ENCODE measurements at regions not wholly inside any gene's neighbourhood (a gene's known extent, or its start where the extent isn't known, plus 50 kb on each side); places are given as distances from the start of the nearest gene placed in this dataset.

- intact Hi-C loops (cut with DNase I) = no loop called here
- TF ChIP-seq CTCF (IDR thresholded peaks at IDR 0.05) = no peak
- Histone ChIP-seq H3K36me3 (no peaks in the 10 kb centered on the region), H3K27ac (no peak overlapping the region), H3K9me3 (no peaks in the 10 kb centered on the region), H3K27me3 (peaks cover 0 to 49% of the 10 kb centered on the region in 2 donors), H3K4me1 (no peaks in the 10 kb centered on the region), H3K4me3 (no peak overlapping the region)
- DNase-seq (no peak), ATAC-seq (no peak)
Measured at GRCh38 chr10:123563581-123563855, 102.6 kb upstream of the GPR26 start.

GRCh38 chr10:123563994-123564393 is 102.2 kb upstream of the GPR26 start:
- Histone ChIP-seq H3K4me3 (no peak overlapping the region), H3K27me3 (peaks cover 0 to 54% of the 10 kb centered on the region in 2 donors), H3K36me3 (no peaks in the 10 kb centered on the region), H3K9me3 (no peaks in the 10 kb centered on the region), H3K27ac (no peak overlapping the region), H3K4me1 (no peaks in the 10 kb centered on the region)
- ATAC-seq = no peak
- TF ChIP-seq CTCF (IDR thresholded peaks at IDR 0.05) = no peak
- DNase-seq = no peak
- intact Hi-C loops (cut with DNase I) = no loop called here

- H3K4me1 ChIP-seq = no peaks in the 10 kb centered on the region
- H3K27ac ChIP-seq = no peak overlapping the region
- H3K4me3 ChIP-seq = no peak overlapping the region
- peaks cover 0 to 60% of the 10 kb centered on the region in 2 donors for H3K27me3 ChIP-seq
- intact Hi-C loops (cut with DNase I) = no loop called here
- ATAC-seq = no peak
- TF ChIP-seq CTCF (IDR thresholded peaks at IDR 0.05) = no peak
- no peaks in the 10 kb centered on the region for H3K9me3 ChIP-seq
- DNase-seq = no peak
- no peaks in the 10 kb centered on the region for H3K36me3 ChIP-seq
Measured at GRCh38 chr10:123564631-123565030, 101.5 kb upstream of the GPR26 start.

- intact Hi-C loops (cut with DNase I) = no loop called here
- no peak for ATAC-seq
- H3K27me3 ChIP-seq = peaks cover 0 to 60% of the 10 kb centered on the region in 2 donors
Measured at GRCh38 chr10:123565691-123566660, 100.2 kb upstream of the GPR26 start.

More at GRCh38 chr10:123565691-123566660, 100.2 kb upstream of the GPR26 start:
- H3K4me3 ChIP-seq = no peak overlapping the region
- H3K27ac ChIP-seq = no peak overlapping the region
- no peak for TF ChIP-seq CTCF (IDR thresholded peaks at IDR 0.05)
- no peaks in the 10 kb centered on the region for H3K36me3 ChIP-seq
- H3K9me3 ChIP-seq = no peaks in the 10 kb centered on the region
- no peak for DNase-seq
- H3K4me1 ChIP-seq = no peaks in the 10 kb centered on the region

Measured in left lung (tissue), 4 donors.